ENCODE measurements at regions not wholly inside any gene's neighbourhood (a gene's known extent, or its start where the extent isn't known, plus 50 kb on each side); places are given as distances from the start of the nearest gene placed in this dataset.

DNA sequence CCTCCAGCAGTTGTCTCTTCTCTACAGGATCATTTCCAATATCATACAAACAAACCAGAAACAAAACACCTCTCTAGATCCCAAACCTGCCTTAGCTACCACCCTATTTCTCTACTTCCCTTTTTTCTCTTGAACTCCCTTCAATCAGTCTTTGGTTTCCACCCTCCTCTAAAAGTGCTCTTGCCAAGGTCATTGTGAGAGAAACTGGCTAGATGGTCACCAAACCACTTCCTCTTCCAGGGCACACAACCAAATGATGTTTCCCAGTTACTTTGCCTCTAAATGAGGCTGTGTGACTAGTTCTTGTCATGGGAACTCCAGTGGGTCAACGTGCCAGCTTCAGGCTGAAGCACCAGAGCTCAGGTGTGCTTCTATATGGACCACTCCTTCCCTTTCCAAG is 85.8 kb upstream of the ARMC2 start:
- TF ChIP-seq GATA2 (IDR thresholded peaks at IDR 0.05; ENCODE audit: low read depth, low read length) (no peak), GATA3 (IDR thresholded peaks at IDR 0.05; ENCODE audit: low read depth, low read length) (no peak)

Measured in SH-SY5Y (cell line).